Dendritic cell treated with granulocyte-macrophage colony-stimulating factor and Interleukin-4, amounts not matched to agents 40 ng/mL and 50 ng/mL, for 4 days (primary cell): ENCODE measurements at regions not wholly inside any gene's neighbourhood (a gene's known extent, or its start where the extent isn't known, plus 50 kb on each side); places are given as distances from the start of the nearest gene placed in this dataset.

Experiments used
- H3K27ac Mint-ChIP-seq: one replicate; pipeline ENCODE4 v1.8.0; 2022; ENCODE audit warnings: mild to moderate bottlenecking, mixed read lengths
- H3K27me3 Mint-ChIP-seq: one replicate; pipeline ENCODE4 v1.8.0; 2022; ENCODE audit warnings: mild to moderate bottlenecking, mixed read lengths
- H3K36me3 Mint-ChIP-seq: one replicate; pipeline ENCODE4 v1.8.0; 2022; ENCODE audit warnings: low read depth, mixed read lengths
- H3K4me1 Mint-ChIP-seq: one replicate; pipeline ENCODE4 v1.8.0; 2022; ENCODE audit warnings: low read depth, mixed read lengths
- H3K4me3 Mint-ChIP-seq: one replicate; pipeline ENCODE4 v1.8.0; 2022; ENCODE audit warnings: mild to moderate bottlenecking, moderate library complexity, mixed read lengths
- H3K9me3 Mint-ChIP-seq: one replicate; pipeline ENCODE4 v1.8.0; 2022; ENCODE audit warnings: mixed read lengths
- intact Hi-C: fragments of 100-400 bp; cut with micrococcal nuclease; formaldehyde crosslinking; loops from one replicate; pipeline ENCODE4 v1.15.0; 2022

GRCh38 chr1:4500441-4500840 is 154.0 kb upstream of the AJAP1 start:
- Mint-ChIP-seq H3K36me3 (no peaks in the 10 kb centered on the region), H3K27ac (no peak overlapping the region), H3K4me3 (no peak overlapping the region), H3K4me1 (no peaks in the 10 kb centered on the region), H3K9me3 (no peaks in the 10 kb centered on the region), H3K27me3 (no peaks in the 10 kb centered on the region)
- intact Hi-C loops = no loop called here

GRCh38 chr1:4506591-4506990 is 147.8 kb upstream of the AJAP1 start:
- Mint-ChIP-seq H3K27ac (no peak overlapping the region), H3K4me3 (no peak overlapping the region), H3K27me3 (no peaks in the 10 kb centered on the region), H3K9me3 (no peaks in the 10 kb centered on the region), H3K36me3 (no peaks in the 10 kb centered on the region), H3K4me1 (no peaks in the 10 kb centered on the region)
- intact Hi-C loops = no loop called here

- no peaks in the 10 kb centered on the region for H3K4me1 Mint-ChIP-seq
- no peak overlapping the region for H3K4me3 Mint-ChIP-seq
- intact Hi-C loops = no loop called here
- H3K36me3 Mint-ChIP-seq = no peaks in the 10 kb centered on the region
- H3K27ac Mint-ChIP-seq = no peak overlapping the region
- H3K27me3 Mint-ChIP-seq = no peaks in the 10 kb centered on the region
- no peaks in the 10 kb centered on the region for H3K9me3 Mint-ChIP-seq
Measured at GRCh38 chr1:4509206-4509605, 145.2 kb upstream of the AJAP1 start.

GRCh38 chr1:4510276-4510691 is 144.1 kb upstream of the AJAP1 start:
- intact Hi-C loops = no loop called here
- H3K27me3 Mint-ChIP-seq = no peaks in the 10 kb centered on the region
- no peak overlapping the region for H3K27ac Mint-ChIP-seq
- no peaks in the 10 kb centered on the region for H3K4me1 Mint-ChIP-seq
- H3K36me3 Mint-ChIP-seq = no peaks in the 10 kb centered on the region
- no peak overlapping the region for H3K4me3 Mint-ChIP-seq
- no peaks in the 10 kb centered on the region for H3K9me3 Mint-ChIP-seq

- Mint-ChIP-seq H3K4me3 (no peak overlapping the region), H3K4me1 (no peaks in the 10 kb centered on the region), H3K27ac (no peak overlapping the region), H3K36me3 (no peaks in the 10 kb centered on the region), H3K9me3 (no peaks in the 10 kb centered on the region), H3K27me3 (no peaks in the 10 kb centered on the region)
- intact Hi-C loops = no loop called here
Measured at GRCh38 chr1:4511374-4511773, 143.0 kb upstream of the AJAP1 start.

GRCh38 chr1:4512636-4513035 is 141.8 kb upstream of the AJAP1 start:
- intact Hi-C loops = no loop called here
- Mint-ChIP-seq H3K36me3 (no peaks in the 10 kb centered on the region), H3K27me3 (no peaks in the 10 kb centered on the region), H3K4me3 (no peak overlapping the region), H3K4me1 (no peaks in the 10 kb centered on the region), H3K27ac (no peak overlapping the region), H3K9me3 (no peaks in the 10 kb centered on the region)

GRCh38 chr1:4513685-4514084 is 140.7 kb upstream of the AJAP1 start:
- no peak overlapping the region for H3K27ac Mint-ChIP-seq
- no peaks in the 10 kb centered on the region for H3K27me3 Mint-ChIP-seq
- intact Hi-C loops = no loop called here

GRCh38 chr1:4515727-4516289 is 138.6 kb upstream of the AJAP1 start:
- no peaks in the 10 kb centered on the region for H3K9me3 Mint-ChIP-seq
- H3K27ac Mint-ChIP-seq = no peak overlapping the region
- no peaks in the 10 kb centered on the region for H3K27me3 Mint-ChIP-seq
- H3K4me3 Mint-ChIP-seq = no peak overlapping the region
- intact Hi-C loops = no loop called here
- no peaks in the 10 kb centered on the region for H3K36me3 Mint-ChIP-seq
- H3K4me1 Mint-ChIP-seq = no peaks in the 10 kb centered on the region

More at GRCh38 chr1:4513685-4514084, 140.7 kb upstream of the AJAP1 start:
- Mint-ChIP-seq H3K4me3 (no peak overlapping the region), H3K4me1 (no peaks in the 10 kb centered on the region), H3K36me3 (no peaks in the 10 kb centered on the region), H3K9me3 (no peaks in the 10 kb centered on the region)

- Mint-ChIP-seq H3K27ac (no peak overlapping the region), H3K36me3 (no peaks in the 10 kb centered on the region), H3K4me3 (no peak overlapping the region), H3K9me3 (no peaks in the 10 kb centered on the region), H3K4me1 (no peaks in the 10 kb centered on the region), H3K27me3 (no peaks in the 10 kb centered on the region)
- intact Hi-C loops = no loop called here
Measured at GRCh38 chr1:4516596-4516995, 137.8 kb upstream of the AJAP1 start.

- Mint-ChIP-seq H3K4me3 (no peak overlapping the region), H3K4me1 (no peaks in the 10 kb centered on the region), H3K27me3 (no peaks in the 10 kb centered on the region), H3K36me3 (no peaks in the 10 kb centered on the region), H3K27ac (no peak overlapping the region), H3K9me3 (no peaks in the 10 kb centered on the region)
- intact Hi-C loops = no loop called here
Measured at GRCh38 chr1:4517186-4517954, 137.0 kb upstream of the AJAP1 start.

- no peaks in the 10 kb centered on the region for H3K9me3 Mint-ChIP-seq
- no peak overlapping the region for H3K4me3 Mint-ChIP-seq
- intact Hi-C loops = no loop called here
- no peaks in the 10 kb centered on the region for H3K27me3 Mint-ChIP-seq
- H3K36me3 Mint-ChIP-seq = no peaks in the 10 kb centered on the region
- no peaks in the 10 kb centered on the region for H3K4me1 Mint-ChIP-seq
- no peak overlapping the region for H3K27ac Mint-ChIP-seq
Measured at GRCh38 chr1:4518621-4519020, 135.8 kb upstream of the AJAP1 start.

- Mint-ChIP-seq H3K27me3 (no peaks in the 10 kb centered on the region), H3K36me3 (no peaks in the 10 kb centered on the region), H3K9me3 (no peaks in the 10 kb centered on the region), H3K4me1 (no peaks in the 10 kb centered on the region), H3K4me3 (no peak overlapping the region), H3K27ac (no peak overlapping the region)
- intact Hi-C loops = no loop called here
Measured at GRCh38 chr1:4519954-4520353, 134.5 kb upstream of the AJAP1 start.

- Mint-ChIP-seq H3K27ac (no peak overlapping the region), H3K4me1 (no peaks in the 10 kb centered on the region), H3K9me3 (no peaks in the 10 kb centered on the region)
Measured at GRCh38 chr1:4523551-4523950, 130.9 kb upstream of the AJAP1 start.

GRCh38 chr1:4526747-4527146 is 127.7 kb upstream of the AJAP1 start:
- intact Hi-C loops = no loop called here
- Mint-ChIP-seq H3K36me3 (no peaks in the 10 kb centered on the region), H3K27me3 (no peaks in the 10 kb centered on the region), H3K4me3 (no peak overlapping the region), H3K4me1 (no peaks in the 10 kb centered on the region), H3K27ac (no peak overlapping the region), H3K9me3 (no peaks in the 10 kb centered on the region)

More at GRCh38 chr1:4523551-4523950, 130.9 kb upstream of the AJAP1 start:
- Mint-ChIP-seq H3K36me3 (no peaks in the 10 kb centered on the region), H3K27me3 (no peaks in the 10 kb centered on the region), H3K4me3 (no peak overlapping the region)
- intact Hi-C loops = no loop called here

GRCh38 chr1:4527819-4528218 is 126.6 kb upstream of the AJAP1 start:
- H3K9me3 Mint-ChIP-seq = no peaks in the 10 kb centered on the region
- H3K36me3 Mint-ChIP-seq = no peaks in the 10 kb centered on the region
- H3K27me3 Mint-ChIP-seq = no peaks in the 10 kb centered on the region
- intact Hi-C loops = no loop called here
- no peak overlapping the region for H3K4me3 Mint-ChIP-seq
- no peaks in the 10 kb centered on the region for H3K4me1 Mint-ChIP-seq
- H3K27ac Mint-ChIP-seq = no peak overlapping the region
